Endothelial cell of umbilical vein (primary cell): ENCODE measurements at regions not wholly inside any gene's neighbourhood (a gene's known extent, or its start where the extent isn't known, plus 50 kb on each side); places are given as distances from the start of the nearest gene placed in this dataset.

Experiments
- BruUV-seq: library from RNA; stranded (reverse); fragments of 400-500 nt; replicated peaks from 2 replicates; lab custom pipeline; 2021; lab: Mats Ljungman, UMichigan
- CTCF ChIA-PET: fragments of 300-600, 350-600 bp; sonication (Branson Sonifier 250); formaldehyde crosslinking; loops from one replicate; lab custom pipeline; 2021; ENCODE audit warnings: antibody characterized with exemption, inconsistent platforms; lab: Charles Lee
- POLR2A ChIA-PET: fragments of 300-600, 350-600 bp; sonication (Branson Sonifier 250); formaldehyde crosslinking; loops from one replicate; lab custom pipeline; 2021; ENCODE audit warnings: antibody characterized with exemption, inconsistent platforms; lab: Charles Lee
- DNase-seq: peaks from one replicate; pipeline ENCODE4 v3.0.0-alpha.2; 2011; ENCODE audit warnings: low read depth, low spot score
- FAIRE-seq: peaks from 2 replicates; lab custom pipeline; 2011; peaks lifted over from hg19 to GRCh38; lab: Jason Lieb, UNC
- H2AFZ ChIP-seq: 2 replicates; pipeline ENCODE4 v1.6.0; 2012; ENCODE audit warnings: low read depth, low read length, control low read depth, inconsistent platforms
- H3K27ac ChIP-seq: 2 replicates; pipeline ENCODE4 v1.5.1; 2011; ENCODE audit warnings: low read depth, mild to moderate bottlenecking, control low read depth, low read length, moderate library complexity; ENCODE audit not compliant: insufficient read depth
- H3K27me3 ChIP-seq, 2 experiments: 2 replicates each; pipeline versions ENCODE4 v1.6.0 to v1.6.1; 2011; ENCODE audit warnings: low read length in 2 of 2, mixed read lengths in 1 of 2; ENCODE audit not compliant: control insufficient read depth in 2 of 2, insufficient read depth in 2 of 2
- H3K36me3 ChIP-seq, 2 experiments: 2 replicates in 1 of 2; 3 replicates in 1 of 2; pipeline ENCODE4 v1.5.1; 2011; ENCODE audit warnings: low read length in 2 of 2, mild to moderate bottlenecking in 1 of 2, moderate library complexity in 1 of 2; ENCODE audit not compliant: control insufficient read depth in 2 of 2, insufficient read depth in 2 of 2; ENCODE audit errors: extremely low read depth in 1 of 2
- H3K4me1 ChIP-seq: 3 replicates; pipeline ENCODE4 v1.5.1; 2011; ENCODE audit warnings: mild to moderate bottlenecking, low read length; ENCODE audit not compliant: control insufficient read depth, insufficient read depth; ENCODE audit errors: extremely low read depth
- H3K4me2 ChIP-seq: 2 replicates; pipeline ENCODE4 v1.6.1; 2011; ENCODE audit warnings: low read length, control low read depth, mixed read lengths; ENCODE audit not compliant: insufficient read depth
- H3K4me3 ChIP-seq, 3 experiments: fragments of 200-600 bp in 1 of 3; sonication (generic), shearing (Covaris generic) in 1 of 3; replicated peaks in 1 of 3; 2 replicates each; pipeline ENCODE4 v1.5.1; 2011 to 2016; ENCODE audit warnings: control low read depth in 3 of 3, low read length in 3 of 3, mild to moderate bottlenecking in 2 of 3, inconsistent platforms in 1 of 3, low read depth in 1 of 3, moderate library complexity in 1 of 3; ENCODE audit not compliant: insufficient read depth in 1 of 3
- H3K79me2 ChIP-seq: 2 replicates; pipeline ENCODE4 v1.6.0; 2012; ENCODE audit warnings: low read length, inconsistent platforms; ENCODE audit not compliant: control insufficient read depth, insufficient read depth
- H3K9ac ChIP-seq: replicated peaks from 2 replicates; pipeline ENCODE3; 2011; ENCODE audit warnings: low read length, control low read depth; ENCODE audit not compliant: insufficient read depth; ENCODE audit errors: extremely low read depth
- H3K9me1 ChIP-seq: replicated peaks from 3 replicates; pipeline ENCODE4 v1.6.0; 2011; ENCODE audit warnings: mild to moderate bottlenecking, low read length; ENCODE audit not compliant: control insufficient read depth, insufficient read depth; ENCODE audit errors: extremely low read depth
- H3K9me3 ChIP-seq: replicated peaks from 2 replicates; pipeline ENCODE4 v1.5.1; 2012; ENCODE audit warnings: low read length, inconsistent platforms; ENCODE audit not compliant: control insufficient read depth, insufficient read depth
- H4K20me1 ChIP-seq: replicated peaks from 2 replicates; pipeline ENCODE3; 2011; ENCODE audit warnings: mild to moderate bottlenecking, low read length; ENCODE audit not compliant: control insufficient read depth, insufficient read depth; ENCODE audit errors: extremely low read depth
- EZH2 ChIP-seq: IDR thresholded peaks from 2 replicates; pipeline ENCODE4 v1.6.1; 2012; ENCODE audit warnings: borderline replicate concordance, low read depth, mild to moderate bottlenecking, moderate library complexity, low read length, inconsistent platforms; ENCODE audit not compliant: severe bottlenecking
- FOS ChIP-seq: IDR thresholded peaks from 2 replicates; pipeline ENCODE4 v1.6.1; 2011; ENCODE audit warnings: mild to moderate bottlenecking, low read length, moderate library complexity, borderline replicate concordance; ENCODE audit not compliant: insufficient read depth
- GATA2 ChIP-seq: IDR thresholded peaks from 2 replicates; pipeline ENCODE4 v1.7.0; 2011; ENCODE audit warnings: low read depth, mild to moderate bottlenecking, moderate library complexity, mixed read lengths, low read length; ENCODE audit not compliant: insufficient read length, insufficient read depth
- JUN ChIP-seq: IDR thresholded peaks from 2 replicates; pipeline ENCODE4 v1.6.1; 2011; ENCODE audit warnings: borderline replicate concordance, low read depth; ENCODE audit not compliant: insufficient read length, insufficient read depth
- MYC ChIP-seq: IDR thresholded peaks from one replicate; pipeline ENCODE4 v1.6.1; 2011; ENCODE audit warnings: mild to moderate bottlenecking, low read depth, low read length
- POLR2A ChIP-seq: IDR thresholded peaks from 2 replicates; pipeline ENCODE4 v1.6.1; 2012; ENCODE audit warnings: low read depth, mild to moderate bottlenecking, control low read depth, low read length
- POLR2AphosphoS5 ChIP-seq: IDR thresholded peaks from 2 replicates; pipeline ENCODE4 v1.6.1; 2012; ENCODE audit warnings: low read depth, mild to moderate bottlenecking, control low read depth, low read length, moderate library complexity; ENCODE audit not compliant: insufficient read depth
- dilution Hi-C: fragments of 300-500 bp; cut with MboI; formaldehyde crosslinking; loops from one replicate; pipeline ENCODE4 v1.15.0; 2019; ENCODE audit warnings: low sequenced_read_pairs; ENCODE audit not compliant: extremely low pct_ligation_motif_present
- intact Hi-C: fragments of 100-400 bp; cut with micrococcal nuclease; formaldehyde crosslinking; loops from one replicate; pipeline ENCODE4 v1.10.0; 2022
- TF ChIP-seq, protein P1 (sequence below): IDR thresholded peaks from 2 replicates; pipeline ENCODE4 v1.6.1; 2011; ENCODE audit not compliant: insufficient read depth, insufficient read length
- TF ChIP-seq, protein P2 (sequence below), 2 donors: IDR thresholded peaks; 1 replicate in 1 of 2; 2 replicates in 1 of 2; pipeline ENCODE4 v1.5.1; 2011; ENCODE audit warnings: low read length in 2 of 2, mild to moderate bottlenecking in 2 of 2, moderate library complexity in 2 of 2, control low read depth in 1 of 2, inconsistent platforms in 1 of 2, low read depth in 1 of 2; ENCODE audit not compliant: insufficient read depth in 1 of 2; ENCODE audit errors: extremely low read depth in 1 of 2

DNA sequence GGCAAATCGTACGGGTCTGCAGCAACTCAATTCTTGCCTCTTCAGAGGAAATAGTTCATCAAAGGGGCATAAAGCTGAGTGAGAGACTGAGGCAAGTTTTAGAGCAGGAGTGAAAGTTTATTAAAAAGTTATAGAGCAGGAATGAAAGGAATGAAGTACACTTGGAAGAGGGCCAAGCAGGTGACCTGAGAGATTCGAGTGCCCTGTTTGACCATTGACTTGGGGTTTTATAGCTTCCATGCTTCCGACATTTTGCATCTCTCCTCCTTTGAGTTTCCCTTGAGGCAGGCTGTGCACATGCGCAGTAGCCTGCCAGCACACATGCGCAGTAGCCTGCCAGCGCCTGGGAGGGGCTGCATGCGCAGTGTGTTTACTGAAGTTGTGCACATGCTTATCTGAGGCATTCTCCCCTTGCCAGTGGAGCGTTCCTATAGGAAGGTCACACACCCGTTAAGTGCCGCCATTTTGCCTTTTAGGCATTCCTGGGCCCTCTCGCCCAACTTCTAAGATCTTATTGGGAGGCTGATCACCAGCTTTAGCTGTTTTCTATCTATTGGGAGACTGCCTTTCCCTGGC lies 265.5 kb upstream of the MGAT5 start:
- TF ChIP-seq, protein P1, sequence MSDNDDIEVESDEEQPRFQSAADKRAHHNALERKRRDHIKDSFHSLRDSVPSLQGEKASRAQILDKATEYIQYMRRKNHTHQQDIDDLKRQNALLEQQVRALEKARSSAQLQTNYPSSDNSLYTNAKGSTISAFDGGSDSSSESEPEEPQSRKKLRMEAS: no peak
- no peak for TF ChIP-seq FOS
- no peak for TF ChIP-seq GATA2
- no peak for TF ChIP-seq JUN
- TF ChIP-seq, protein P2, sequence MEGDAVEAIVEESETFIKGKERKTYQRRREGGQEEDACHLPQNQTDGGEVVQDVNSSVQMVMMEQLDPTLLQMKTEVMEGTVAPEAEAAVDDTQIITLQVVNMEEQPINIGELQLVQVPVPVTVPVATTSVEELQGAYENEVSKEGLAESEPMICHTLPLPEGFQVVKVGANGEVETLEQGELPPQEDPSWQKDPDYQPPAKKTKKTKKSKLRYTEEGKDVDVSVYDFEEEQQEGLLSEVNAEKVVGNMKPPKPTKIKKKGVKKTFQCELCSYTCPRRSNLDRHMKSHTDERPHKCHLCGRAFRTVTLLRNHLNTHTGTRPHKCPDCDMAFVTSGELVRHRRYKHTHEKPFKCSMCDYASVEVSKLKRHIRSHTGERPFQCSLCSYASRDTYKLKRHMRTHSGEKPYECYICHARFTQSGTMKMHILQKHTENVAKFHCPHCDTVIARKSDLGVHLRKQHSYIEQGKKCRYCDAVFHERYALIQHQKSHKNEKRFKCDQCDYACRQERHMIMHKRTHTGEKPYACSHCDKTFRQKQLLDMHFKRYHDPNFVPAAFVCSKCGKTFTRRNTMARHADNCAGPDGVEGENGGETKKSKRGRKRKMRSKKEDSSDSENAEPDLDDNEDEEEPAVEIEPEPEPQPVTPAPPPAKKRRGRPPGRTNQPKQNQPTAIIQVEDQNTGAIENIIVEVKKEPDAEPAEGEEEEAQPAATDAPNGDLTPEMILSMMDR (IDR thresholded peaks at IDR 0.05; ENCODE audit: extremely low read depth in 1 of 2, insufficient read depth in 1 of 2, low read depth in 1 of 2, low read length in 2 of 2): no peak
- TF ChIP-seq POLR2A: no peak
- TF ChIP-seq POLR2AphosphoS5: no peak
- TF ChIP-seq MYC: no peak
- no peak for TF ChIP-seq EZH2
- no peaks in the 10 kb centered on the region for H4K20me1 ChIP-seq
- CTCF ChIA-PET: no interaction called here
- dilution Hi-C loops: no loop called here
- no peaks in the 10 kb centered on the region for H3K79me2 ChIP-seq
- H2AFZ ChIP-seq: no peak overlapping the region
- H3K4me3 ChIP-seq: no peak overlapping the region
- BruUV-seq: no TSS peak
- FAIRE-seq (no peak), DNase-seq (no peak)
- POLR2A ChIA-PET: no interaction called here
- no peaks in the 10 kb centered on the region for H3K4me1 ChIP-seq
- no peaks in the 10 kb centered on the region for H3K36me3 ChIP-seq
- no peak overlapping the region for H3K4me2 ChIP-seq
- H3K9me3 ChIP-seq: no peaks in the 10 kb centered on the region
- no peak overlapping the region for H3K27ac ChIP-seq
- intact Hi-C loops: no loop called here
- H3K9ac ChIP-seq: no peak overlapping the region
- H3K27me3 ChIP-seq: no peaks in the 10 kb centered on the region
- H3K9me1 ChIP-seq: no peaks in the 10 kb centered on the region
